Fibroblast of the aortic adventitia (primary cell): ENCODE measurements at regions not wholly inside any gene's neighbourhood (a gene's known extent, or its start where the extent isn't known, plus 50 kb on each side); places are given as distances from the start of the nearest gene placed in this dataset.
A peak's percentile ranks its signal among the peaks of the same experiment; 100 is the strongest.

Experiments used
- DNase-seq: peaks from one replicate; pipeline ENCODE4 v3.0.0-alpha.2; 2010; ENCODE audit warnings: low read depth
- H3K4me3 ChIP-seq: 2 replicates; pipeline ENCODE4 v1.5.1; 2011; ENCODE audit warnings: low read depth, mild to moderate bottlenecking, control low read depth, low read length, moderate library complexity
- CTCF ChIP-seq: IDR thresholded peaks from 2 replicates; pipeline ENCODE4 v1.5.1; 2011; ENCODE audit warnings: mild to moderate bottlenecking, low read length, control low read depth, inconsistent platforms; ENCODE audit not compliant: insufficient read depth

- TF ChIP-seq CTCF, result no peak
- H3K4me3 ChIP-seq, result no peak overlapping the region
- no peak for DNase-seq
Measured at GRCh38 chr2:7933672-7934071, 748.2 kb upstream of the ID2 start.

- no peak for DNase-seq
- TF ChIP-seq CTCF, result no peak
Measured at GRCh38 chr2:7934476-7934875, 747.4 kb upstream of the ID2 start.

GRCh38 chr2:7937082-7937481, 744.8 kb upstream of the ID2 start:
- no peak for TF ChIP-seq CTCF
- DNase-seq, result no peak
- H3K4me3 ChIP-seq, result no peak overlapping the region

More at GRCh38 chr2:7934476-7934875, 747.4 kb upstream of the ID2 start:
- H3K4me3 ChIP-seq, result no peak overlapping the region

- no peak for DNase-seq
- no peak for TF ChIP-seq CTCF
- no peak overlapping the region for H3K4me3 ChIP-seq
Measured at GRCh38 chr2:7940723-7941122, 741.1 kb upstream of the ID2 start.

- no peak overlapping the region for H3K4me3 ChIP-seq
- no peak for DNase-seq
- no peak for TF ChIP-seq CTCF
Measured at GRCh38 chr2:7943446-7943845, 738.4 kb upstream of the ID2 start.

GRCh38 chr2:7945026-7945425, 736.8 kb upstream of the ID2 start:
- DNase-seq, result no peak
- no peak for TF ChIP-seq CTCF
- no peak overlapping the region for H3K4me3 ChIP-seq

- no peak for TF ChIP-seq CTCF
- peak overlapping the region; percentile 15 for H3K4me3 ChIP-seq
- peak; percentile 82 for DNase-seq
Measured at GRCh38 chr2:7950035-7950612, 731.7 kb upstream of the ID2 start.
